HL-60/S4 treated with retinoic acid at 250 ng/mL for 4 days and 3 days (cell line): ENCODE measurements at regions not wholly inside any gene's neighbourhood (a gene's known extent, or its start where the extent isn't known, plus 50 kb on each side); places are given as distances from the start of the nearest gene placed in this dataset.

Source experiments
- in situ Hi-C: fragments of 300-500 bp; cut with MboI; formaldehyde crosslinking; loops from 2 replicates; pipeline ENCODE4 v1.7.0; 2022; ENCODE audit warnings: low sequenced_read_pairs

GRCh38 chr13:107866032-107866940, 349.1 kb downstream of the LIG4 start:
- in situ Hi-C loops: no loop called here

GRCh38 chr13:107865643-107866031, 349.7 kb downstream of the LIG4 start:
- in situ Hi-C loops: no loop called here

GRCh38 chr13:107865318-107865575, 350.1 kb downstream of the LIG4 start:
- in situ Hi-C loops: no loop called here

GRCh38 chr13:107864543-107865317, 350.6 kb downstream of the LIG4 start:
- in situ Hi-C loops: no loop called here

GRCh38 chr13:107860284-107860683, 355.1 kb downstream of the LIG4 start:
- in situ Hi-C loops: no loop called here

GRCh38 chr13:107854880-107855279, 360.5 kb downstream of the LIG4 start:
- in situ Hi-C loops: no loop called here

GRCh38 chr13:107852072-107852471, 363.3 kb downstream of the LIG4 start:
- in situ Hi-C loops: no loop called here

GRCh38 chr13:107851670-107852069, 363.7 kb downstream of the LIG4 start:
- in situ Hi-C loops: no loop called here

GRCh38 chr13:107847406-107847805, 367.9 kb downstream of the LIG4 start:
- in situ Hi-C loops: no loop called here

GRCh38 chr13:107846642-107847041, 368.7 kb downstream of the LIG4 start:
- in situ Hi-C loops: no loop called here

- in situ Hi-C loops: no loop called here
Observed at GRCh38 chr13:107845911-107846310, 369.4 kb downstream of the LIG4 start.

GRCh38 chr13:107843681-107844080, 371.7 kb downstream of the LIG4 start:
- in situ Hi-C loops: no loop called here

GRCh38 chr13:107843281-107843680, 372.1 kb downstream of the LIG4 start:
- in situ Hi-C loops: no loop called here

GRCh38 chr13:107842562-107843180, 372.7 kb downstream of the LIG4 start:
- in situ Hi-C loops: no loop called here

GRCh38 chr13:107838588-107839161, 376.7 kb downstream of the LIG4 start:
- in situ Hi-C loops: no loop called here

GRCh38 chr13:107836685-107837084, 378.7 kb downstream of the LIG4 start:
- in situ Hi-C loops: no loop called here

- in situ Hi-C loops: no loop called here
Observed at GRCh38 chr13:107835339-107836018, 379.9 kb downstream of the LIG4 start.

- in situ Hi-C loops: no loop called here
Observed at GRCh38 chr13:107834717-107835116, 380.6 kb downstream of the LIG4 start.

- in situ Hi-C loops: no loop called here
Observed at GRCh38 chr13:107834281-107834680, 381.1 kb downstream of the LIG4 start.

- in situ Hi-C loops: no loop called here
Observed at GRCh38 chr13:107832500-107833100, 382.7 kb downstream of the LIG4 start.
